ENCODE measurements at regions not wholly inside any gene's neighbourhood (a gene's known extent, or its start where the extent isn't known, plus 50 kb on each side); places are given as distances from the start of the nearest gene placed in this dataset.
A peak's percentile ranks its signal among the peaks of the same experiment; 100 is the strongest.
"Not testable (repeated sequence)": the region's sequence is repeated elsewhere in the genome, so short reads cannot be mapped to it uniquely, and the experiment has no call there.

- DNase-seq (ENCODE audit: low read depth): no peak
These were observed 674.4 kb downstream of the KCNT2 start for GRCh38 chr1:195933835-195934234.

DNA sequence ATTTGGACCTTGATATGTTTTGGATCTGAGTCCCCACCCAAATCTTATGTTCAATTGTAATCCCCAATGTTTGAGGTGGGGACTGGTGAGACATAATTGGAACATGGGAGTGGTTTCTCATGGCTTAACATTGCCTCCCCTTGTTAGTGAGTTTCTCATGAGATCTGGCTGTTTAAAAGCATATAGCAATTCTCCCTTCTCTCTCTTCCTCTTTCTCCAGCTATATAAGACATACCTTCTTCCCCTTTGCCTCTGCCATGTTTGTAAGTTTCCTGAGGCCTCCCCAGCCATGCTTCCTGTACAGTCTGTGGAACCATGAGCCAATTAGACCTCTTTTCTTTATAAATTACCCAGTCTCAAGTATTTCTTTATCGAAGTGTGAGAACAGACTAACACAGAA is 692.4 kb downstream of the KCNT2 start:
- no peak for DNase-seq (ENCODE audit: low read depth)

GRCh38 chr1:195909061-195909460 is 699.2 kb downstream of the KCNT2 start:
- no peak for DNase-seq (ENCODE audit: low read depth)

DNA sequence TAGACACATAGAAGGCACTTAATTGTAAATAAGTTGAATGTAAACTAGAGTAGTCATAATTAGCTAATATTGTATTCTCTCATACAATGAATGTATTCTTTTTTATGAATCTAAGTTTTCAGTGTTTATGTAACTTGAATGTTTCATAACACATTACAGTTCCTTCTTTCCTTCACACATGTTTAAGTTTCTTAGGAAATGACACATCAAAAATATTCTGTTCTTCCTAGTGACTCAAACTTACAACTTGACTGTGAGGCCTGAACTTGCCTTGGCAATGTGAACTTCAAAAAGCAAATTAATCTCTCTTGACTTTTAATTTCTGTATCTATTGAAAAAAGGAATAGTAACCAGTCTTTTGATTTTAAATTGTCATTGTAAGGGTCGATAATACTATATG is 700.1 kb downstream of the KCNT2 start:
- no peak for DNase-seq (ENCODE audit: low read depth)

DNA sequence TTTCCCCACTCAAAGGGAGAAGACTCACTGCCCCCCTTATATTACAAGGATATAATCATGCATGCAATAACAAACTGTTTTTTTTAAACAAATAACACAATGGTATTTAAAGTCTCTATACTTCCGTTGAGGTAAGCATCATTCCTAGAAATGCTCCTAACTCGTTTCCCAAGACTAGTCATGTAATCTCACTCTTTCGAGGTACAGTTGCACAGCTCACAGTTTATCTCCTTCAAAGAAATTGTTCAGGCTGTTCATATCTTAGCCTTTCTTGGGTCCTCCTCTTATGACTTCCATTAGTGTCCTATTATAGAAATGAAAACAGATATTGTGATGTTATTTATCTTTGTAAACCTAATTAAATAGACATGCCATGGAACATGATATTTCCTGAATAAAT is 705.0 kb downstream of the KCNT2 start:
- DNase-seq (ENCODE audit: low read depth): no peak

DNA sequence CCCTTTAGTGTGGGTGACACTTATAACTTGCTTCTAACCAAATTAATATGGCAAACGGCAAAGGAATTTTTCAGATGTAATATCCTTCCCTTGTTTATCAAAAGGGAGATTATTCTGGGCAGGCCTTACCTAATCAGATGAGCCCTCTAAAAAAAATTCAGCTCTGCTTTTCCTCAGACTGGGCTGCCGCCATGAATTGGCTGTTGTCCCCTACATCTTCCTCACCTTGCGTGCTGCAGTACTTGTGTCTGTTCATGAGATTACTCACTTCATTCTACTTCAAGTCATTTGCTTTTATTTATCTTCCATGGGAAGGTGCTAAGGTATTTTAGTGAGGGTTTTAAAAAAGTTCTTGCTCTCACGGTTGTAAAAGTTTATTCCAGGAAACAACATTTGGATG is 705.5 kb downstream of the KCNT2 start:
- no peak for DNase-seq (ENCODE audit: low read depth)

GRCh38 chr1:195899762-195900352 is 708.4 kb downstream of the KCNT2 start:
- peak; percentile 38 for DNase-seq (ENCODE audit: low read depth)

DNA sequence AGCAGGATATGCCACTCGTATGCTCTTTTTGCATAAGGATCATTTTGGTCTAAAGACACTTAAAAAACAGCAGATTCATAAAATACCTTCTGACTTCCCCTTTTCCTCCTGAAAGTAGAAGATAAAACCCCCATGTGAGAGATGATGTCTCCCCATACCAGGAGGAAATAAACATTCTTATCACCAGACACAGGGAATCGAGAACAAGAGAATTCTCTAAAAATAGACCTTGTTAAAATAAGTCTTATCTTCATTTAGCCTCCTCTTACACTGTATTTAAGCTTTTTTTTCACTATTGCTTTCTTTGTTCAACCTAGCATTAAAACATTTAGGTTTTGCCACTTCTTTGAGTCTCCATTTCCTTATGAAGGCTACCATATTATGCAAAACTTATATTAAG is 709.3 kb downstream of the KCNT2 start:
- DNase-seq (ENCODE audit: low read depth): no peak

GRCh38 chr1:195898373-195898772 is 709.9 kb downstream of the KCNT2 start:
- DNase-seq (ENCODE audit: low read depth): no peak

GRCh38 chr1:195897076-195897475 is 711.2 kb downstream of the KCNT2 start:
- no peak for DNase-seq (ENCODE audit: low read depth)

DNA sequence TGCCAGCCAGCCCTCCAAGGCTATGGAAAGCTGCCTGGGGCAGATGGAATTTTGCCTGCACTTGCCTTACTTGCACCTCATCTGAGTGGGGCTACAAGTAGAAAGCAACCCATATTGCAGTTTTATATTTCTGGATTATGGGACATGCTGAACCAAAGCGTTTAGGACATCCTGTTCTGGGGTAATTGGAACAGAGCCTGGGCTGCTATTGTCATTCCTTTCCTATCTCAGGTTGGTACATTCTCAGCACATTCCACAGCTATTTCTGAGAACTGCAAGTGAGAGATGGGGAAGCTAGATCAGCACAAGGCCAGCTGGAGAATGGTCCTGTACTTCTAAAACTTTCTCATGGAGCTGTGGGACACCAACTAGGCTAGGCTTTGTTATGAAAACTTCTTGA is 713.8 kb downstream of the KCNT2 start:
- peak; percentile 31 for DNase-seq (ENCODE audit: low read depth)

- DNase-seq (ENCODE audit: low read depth): no peak
These were observed 722.2 kb downstream of the KCNT2 start for GRCh38 chr1:195886000-195886399.

DNA sequence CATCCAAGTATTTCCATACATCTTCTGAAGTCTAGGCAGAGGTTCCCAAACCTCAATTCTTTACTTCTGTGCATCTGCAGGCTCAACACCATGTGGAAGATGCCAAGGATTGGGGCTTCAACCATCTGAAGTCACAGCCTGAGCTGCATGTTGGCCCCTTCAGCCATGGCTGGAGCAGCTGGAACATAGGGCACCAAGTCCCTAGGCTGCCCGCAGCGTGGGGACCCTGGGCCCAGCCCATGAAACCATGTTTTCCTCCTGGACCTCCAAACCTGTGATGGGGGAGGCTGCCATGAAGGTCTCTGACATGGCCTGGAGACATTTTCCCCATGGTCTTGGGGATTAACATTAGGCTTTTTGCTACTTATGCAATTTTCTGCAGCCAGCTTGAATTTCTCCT is 729.8 kb downstream of the KCNT2 start:
- DNase-seq (ENCODE audit: low read depth): no peak

DNA sequence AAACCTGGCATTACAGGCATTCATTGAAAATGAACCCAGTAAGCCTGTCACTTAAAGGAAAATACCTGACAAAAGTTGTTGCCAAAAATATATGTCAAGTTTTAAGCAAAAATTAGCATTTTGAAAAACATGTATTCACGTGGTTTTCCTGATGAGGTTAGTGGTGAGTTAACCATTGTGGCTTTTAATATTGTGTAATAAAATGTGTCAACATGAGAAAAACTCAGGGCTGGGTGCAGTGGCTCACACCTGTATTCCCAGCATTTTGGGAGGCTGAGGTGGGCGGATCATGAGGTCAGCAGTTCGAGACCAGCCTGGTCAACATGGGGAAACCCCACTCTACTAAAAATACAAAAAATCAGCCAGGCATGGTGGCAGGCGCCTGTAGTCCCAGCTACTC is 731.4 kb downstream of the KCNT2 start:
- DNase-seq (ENCODE audit: low read depth): no peak

GRCh38 chr1:195872376-195872775 is 735.9 kb downstream of the KCNT2 start:
- no peak for DNase-seq (ENCODE audit: low read depth)

GRCh38 chr1:195867638-195868037 is 740.6 kb downstream of the KCNT2 start:
- no peak for DNase-seq (ENCODE audit: low read depth)

- no peak for DNase-seq (ENCODE audit: low read depth)
These were observed 741.4 kb downstream of the KCNT2 start for GRCh38 chr1:195866781-195867222.

- DNase-seq (ENCODE audit: low read depth): no peak
These were observed 742.0 kb downstream of the KCNT2 start for GRCh38 chr1:195866091-195866780.

GRCh38 chr1:195851804-195852203 is 756.4 kb downstream of the KCNT2 start:
- DNase-seq (ENCODE audit: low read depth): peak; percentile 1

- DNase-seq (ENCODE audit: low read depth): no peak
These were observed 757.1 kb downstream of the KCNT2 start for GRCh38 chr1:195851016-195851601.

- no peak for DNase-seq (ENCODE audit: low read depth)
These were observed 759.1 kb downstream of the KCNT2 start for GRCh38 chr1:195849180-195849579.

- not testable (repeated sequence) for DNase-seq (ENCODE audit: low read depth)
These were observed 760.0 kb downstream of the KCNT2 start for GRCh38 chr1:195847957-195848875.

GRCh38 chr1:195831789-195832188 is 776.5 kb downstream of the KCNT2 start:
- DNase-seq (ENCODE audit: low read depth): no peak
